ENCODE measurements at regions not wholly inside any gene's neighbourhood (a gene's known extent, or its start where the extent isn't known, plus 50 kb on each side); places are given as distances from the start of the nearest gene placed in this dataset.
"Not testable (repeated sequence)": the region's sequence is repeated elsewhere in the genome, so short reads cannot be mapped to it uniquely, and the experiment has no call there.

GRCh38 chr5:39691136-39691535 is 266.4 kb upstream of the DAB2 start:
- TF ChIP-seq CTCF (IDR thresholded peaks at IDR 0.05; ENCODE audit: insufficient read depth, low read length, poor library complexity, severe bottlenecking) = no peak
- Histone ChIP-seq H3K27me3 (replicated peaks; ENCODE audit: control insufficient read depth, insufficient read depth, low read length) (no peaks in the 10 kb centered on the region), H3K4me3 (replicated peaks; ENCODE audit: low read depth, low read length) (no peak overlapping the region), H3K36me3 (ENCODE audit: control insufficient read depth, insufficient read depth, low read length) (no peaks in the 10 kb centered on the region)
- DNase-seq (ENCODE audit: extremely low read depth, insufficient read length) = no peak

GRCh38 chr5:39689919-39690318 is 265.1 kb upstream of the DAB2 start:
- Histone ChIP-seq H3K36me3 (ENCODE audit: control insufficient read depth, insufficient read depth, low read length) (no peaks in the 10 kb centered on the region), H3K27me3 (replicated peaks; ENCODE audit: control insufficient read depth, insufficient read depth, low read length) (no peaks in the 10 kb centered on the region), H3K4me3 (replicated peaks; ENCODE audit: low read depth, low read length) (no peak overlapping the region)
- no peak for DNase-seq (ENCODE audit: extremely low read depth, insufficient read length)
- no peak for TF ChIP-seq CTCF (IDR thresholded peaks at IDR 0.05; ENCODE audit: insufficient read depth, low read length, poor library complexity, severe bottlenecking)

DNA sequence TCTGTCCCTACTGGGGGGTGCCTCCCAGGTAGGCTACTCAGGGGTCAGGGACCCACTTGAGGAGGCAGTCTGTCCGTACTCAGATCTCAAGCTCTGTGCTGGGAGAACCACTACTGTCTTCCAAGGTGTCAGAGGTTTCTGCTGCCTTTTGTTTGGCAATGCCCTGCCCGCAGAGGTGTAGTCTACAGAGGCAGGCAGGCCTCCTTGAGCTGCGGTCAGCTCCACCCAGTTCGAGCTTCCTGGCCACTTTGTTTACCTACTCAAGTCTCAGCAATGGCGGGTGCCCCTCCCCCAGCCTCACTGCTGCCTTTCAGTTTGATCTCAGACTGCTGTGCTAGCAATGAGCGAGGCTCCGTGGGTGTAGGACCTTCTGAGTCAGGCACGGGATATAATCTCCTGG is 263.1 kb upstream of the DAB2 start:
- H3K36me3 ChIP-seq (ENCODE audit: control insufficient read depth, insufficient read depth, low read length); H3K4me3 ChIP-seq (replicated peaks; ENCODE audit: low read depth, low read length); DNase-seq (ENCODE audit: extremely low read depth, insufficient read length); H3K27me3 ChIP-seq (replicated peaks; ENCODE audit: control insufficient read depth, insufficient read depth, low read length): not testable (repeated sequence)

DNA sequence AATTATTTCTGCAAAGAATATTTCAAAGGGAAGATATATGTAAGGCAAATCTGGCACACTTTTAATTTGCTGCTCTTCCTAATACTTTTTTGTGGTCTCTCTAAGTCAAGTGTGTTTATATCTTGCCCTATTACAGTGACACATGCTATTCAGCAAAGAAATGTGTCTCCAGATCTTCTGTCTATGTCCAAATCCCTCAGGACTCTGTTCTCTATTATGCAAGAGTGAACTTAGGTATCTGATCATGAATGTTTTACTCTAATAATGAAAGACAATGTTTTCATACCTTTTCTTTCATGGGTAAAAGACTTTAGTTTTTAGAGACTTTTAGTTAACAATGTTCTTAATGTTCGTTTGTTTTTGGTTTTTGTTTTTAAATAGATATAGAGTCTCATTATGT is 255.4 kb upstream of the DAB2 start:
- no peak overlapping the region for H3K4me3 ChIP-seq (replicated peaks; ENCODE audit: low read depth, low read length)
- no peaks in the 10 kb centered on the region for H3K36me3 ChIP-seq (ENCODE audit: control insufficient read depth, insufficient read depth, low read length)
- no peaks in the 10 kb centered on the region for H3K27me3 ChIP-seq (replicated peaks; ENCODE audit: control insufficient read depth, insufficient read depth, low read length)
- DNase-seq (ENCODE audit: extremely low read depth, insufficient read length) = no peak
- TF ChIP-seq CTCF (IDR thresholded peaks at IDR 0.05; ENCODE audit: insufficient read depth, low read length, poor library complexity, severe bottlenecking) = no peak

- no peak for TF ChIP-seq CTCF (IDR thresholded peaks at IDR 0.05; ENCODE audit: insufficient read depth, low read length, poor library complexity, severe bottlenecking)
- no peak for DNase-seq (ENCODE audit: extremely low read depth, insufficient read length)
- Histone ChIP-seq H3K27me3 (replicated peaks; ENCODE audit: control insufficient read depth, insufficient read depth, low read length) (no peaks in the 10 kb centered on the region), H3K36me3 (ENCODE audit: control insufficient read depth, insufficient read depth, low read length) (no peaks in the 10 kb centered on the region), H3K4me3 (replicated peaks; ENCODE audit: low read depth, low read length) (no peak overlapping the region)
Observed at GRCh38 chr5:39678534-39678933, 253.8 kb upstream of the DAB2 start.

DNA sequence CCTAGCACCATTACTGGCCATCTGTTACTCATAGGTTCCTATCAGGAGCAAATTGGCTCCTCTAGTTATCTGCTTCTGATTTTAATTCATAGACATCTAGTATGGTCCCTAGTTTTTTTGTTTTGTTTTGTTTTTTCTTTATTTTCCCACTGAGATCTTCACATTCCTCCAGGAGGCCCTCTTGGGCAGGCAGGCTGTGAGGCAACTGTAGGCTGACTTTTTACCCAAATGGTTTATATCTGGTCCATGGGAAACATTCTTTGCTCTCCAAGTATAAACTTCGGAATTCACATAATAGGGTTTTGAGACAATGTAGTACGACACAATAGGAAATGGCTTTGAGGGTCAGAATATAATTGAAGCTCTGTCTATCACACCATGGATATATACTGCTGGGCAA is 250.9 kb upstream of the DAB2 start:
- H3K4me3 ChIP-seq (replicated peaks; ENCODE audit: low read depth, low read length) = no peak overlapping the region
- DNase-seq (ENCODE audit: extremely low read depth, insufficient read length) = no peak
- H3K27me3 ChIP-seq (replicated peaks; ENCODE audit: control insufficient read depth, insufficient read depth, low read length) = no peaks in the 10 kb centered on the region
- H3K36me3 ChIP-seq (ENCODE audit: control insufficient read depth, insufficient read depth, low read length) = no peaks in the 10 kb centered on the region
- no peak for TF ChIP-seq CTCF (IDR thresholded peaks at IDR 0.05; ENCODE audit: insufficient read depth, low read length, poor library complexity, severe bottlenecking)
